ENCODE measurements at regions not wholly inside any gene's neighbourhood (a gene's known extent, or its start where the extent isn't known, plus 50 kb on each side); places are given as distances from the start of the nearest gene placed in this dataset.

- no peak for TF ChIP-seq CTCF (IDR thresholded peaks at IDR 0.05; ENCODE audit: insufficient read depth, low read depth, low read length, missing control alignments)
- H3K4me3 ChIP-seq (ENCODE audit: low read depth, low read length): no peak overlapping the region
- DNase-seq (ENCODE audit: low read depth): no peak
Observed at GRCh38 chr2:44843641-44844310, 97.7 kb upstream of the SIX3 start.

GRCh38 chr2:44844651-44845270, 96.7 kb upstream of the SIX3 start:
- TF ChIP-seq CTCF (IDR thresholded peaks at IDR 0.05; ENCODE audit: insufficient read depth, low read depth, low read length, missing control alignments): no peak
- DNase-seq (ENCODE audit: low read depth): no peak
- no peak overlapping the region for H3K4me3 ChIP-seq (ENCODE audit: low read depth, low read length)

DNA sequence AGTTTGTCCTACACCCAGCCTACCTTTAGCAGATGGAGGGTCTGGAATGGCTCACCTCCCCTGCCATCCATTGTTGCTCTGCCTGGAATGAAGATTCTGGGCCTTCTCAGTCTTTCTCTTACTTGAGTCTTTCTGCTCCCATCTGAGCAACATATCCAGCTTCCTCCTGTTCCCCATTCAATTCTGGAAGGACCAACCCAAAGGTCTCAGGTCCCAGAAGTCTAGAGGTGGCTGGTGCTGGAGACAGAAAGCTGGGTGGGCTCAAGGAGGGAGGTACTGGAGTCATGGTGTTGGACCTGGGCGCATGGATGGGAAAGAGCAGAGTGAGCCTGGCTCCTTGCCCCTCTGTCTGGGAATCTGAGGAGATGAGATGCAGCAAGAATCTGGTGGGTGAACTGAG, 93.5 kb upstream of the SIX3 start:
- H3K4me3 ChIP-seq (ENCODE audit: low read depth, low read length): no peak overlapping the region
- no peak for DNase-seq (ENCODE audit: low read depth)
- no peak for TF ChIP-seq CTCF (IDR thresholded peaks at IDR 0.05; ENCODE audit: insufficient read depth, low read depth, low read length, missing control alignments)

- TF ChIP-seq CTCF (IDR thresholded peaks at IDR 0.05; ENCODE audit: insufficient read depth, low read depth, low read length, missing control alignments): no peak
- H3K4me3 ChIP-seq (ENCODE audit: low read depth, low read length): no peak overlapping the region
- DNase-seq (ENCODE audit: low read depth): no peak
Observed at GRCh38 chr2:44850016-44850415, 91.5 kb upstream of the SIX3 start.

DNA sequence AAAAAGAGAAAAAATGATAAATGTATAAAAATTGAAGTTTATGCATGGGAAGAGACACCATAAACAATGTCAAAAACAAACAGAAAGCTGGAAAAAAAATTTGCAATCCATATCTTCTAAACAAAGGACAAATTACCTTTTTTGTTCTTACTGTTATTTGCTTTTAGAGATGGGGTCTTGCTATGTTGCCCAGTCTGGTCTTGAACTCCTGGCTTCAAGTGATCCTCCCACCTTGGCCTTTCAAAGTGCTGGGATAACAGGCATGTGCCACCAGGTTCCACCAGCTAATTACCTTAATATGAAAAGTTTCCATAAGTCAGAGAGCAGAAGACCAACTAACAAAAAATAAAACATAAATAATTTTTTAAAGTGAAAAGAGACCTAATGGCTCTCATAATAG, 90.0 kb upstream of the SIX3 start:
- DNase-seq (ENCODE audit: low read depth): no peak
- no peak for TF ChIP-seq CTCF (IDR thresholded peaks at IDR 0.05; ENCODE audit: insufficient read depth, low read depth, low read length, missing control alignments)
- H3K4me3 ChIP-seq (ENCODE audit: low read depth, low read length): no peak overlapping the region

DNA sequence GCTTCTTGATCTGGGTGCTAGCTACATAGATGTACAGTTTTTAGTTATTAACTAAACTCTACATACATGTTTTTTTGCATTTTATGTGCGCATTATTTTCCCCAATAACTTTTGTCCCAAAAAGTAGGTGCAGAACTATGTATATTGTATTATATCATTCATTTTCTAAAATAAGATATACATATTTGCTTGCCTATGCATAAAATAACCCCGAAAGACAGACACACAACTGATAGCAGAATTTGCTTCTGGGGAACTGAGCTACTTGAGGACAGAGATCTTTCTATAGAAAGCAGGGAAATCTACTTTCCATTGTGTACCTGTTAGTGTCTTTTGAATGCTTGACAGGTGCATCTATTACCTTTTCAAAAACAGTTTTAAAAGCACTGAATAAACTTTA, 88.9 kb upstream of the SIX3 start:
- TF ChIP-seq CTCF (IDR thresholded peaks at IDR 0.05; ENCODE audit: insufficient read depth, low read depth, low read length, missing control alignments): no peak
- DNase-seq (ENCODE audit: low read depth): no peak
- H3K4me3 ChIP-seq (ENCODE audit: low read depth, low read length): no peak overlapping the region

DNA sequence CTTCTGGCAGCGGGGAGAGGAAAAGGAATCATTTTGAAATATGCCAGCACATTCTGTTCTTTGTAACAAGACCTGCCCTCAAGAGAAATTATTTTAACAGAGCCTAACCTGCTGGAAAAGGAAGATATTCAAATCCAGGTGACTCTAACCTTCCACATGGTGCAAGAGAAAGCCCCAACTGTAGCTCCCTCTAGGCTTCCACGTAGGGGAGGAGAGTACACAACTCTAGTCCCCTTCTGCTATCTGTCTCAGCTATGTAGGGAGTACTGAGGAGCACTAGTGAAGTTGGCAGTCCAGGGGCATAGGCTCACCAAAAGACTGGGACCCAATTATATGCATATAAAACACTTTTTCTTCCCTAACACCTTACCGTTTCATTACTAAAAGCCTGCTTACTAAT, 82.2 kb upstream of the SIX3 start:
- no peak for TF ChIP-seq CTCF (IDR thresholded peaks at IDR 0.05; ENCODE audit: insufficient read depth, low read depth, low read length, missing control alignments)

More for the DNA sequence above, 82.2 kb upstream of the SIX3 start:
- no peak overlapping the region for H3K4me3 ChIP-seq (ENCODE audit: low read depth, low read length)
- no peak for DNase-seq (ENCODE audit: low read depth)
